Nephron progenitor cell (in vitro differentiated cells): ENCODE measurements at regions not wholly inside any gene's neighbourhood (a gene's known extent, or its start where the extent isn't known, plus 50 kb on each side); places are given as distances from the start of the nearest gene placed in this dataset.

ENCODE experiments used
- DNase-seq: peaks from one replicate; pipeline ENCODE4 v3.0.0; 2021
- H3K27ac Mint-ChIP-seq: 2 replicates; pipeline ENCODE4 v1.8.0; 2021; ENCODE audit warnings: mild to moderate bottlenecking, moderate library complexity, mixed read lengths
- H3K27me3 Mint-ChIP-seq: 2 replicates; pipeline ENCODE4 v1.8.0; 2021; ENCODE audit warnings: mild to moderate bottlenecking, low read depth, mixed read lengths; ENCODE audit not compliant: poor library complexity
- H3K36me3 Mint-ChIP-seq: 2 replicates; pipeline ENCODE4 v1.8.0; 2021; ENCODE audit warnings: low read depth, mixed read lengths
- H3K4me1 Mint-ChIP-seq: 2 replicates; pipeline ENCODE4 v1.8.0; 2021; ENCODE audit warnings: mixed read lengths
- H3K4me3 Mint-ChIP-seq: 2 replicates; pipeline ENCODE4 v1.8.0; 2021; ENCODE audit warnings: mild to moderate bottlenecking, moderate library complexity, mixed read lengths
- H3K9me3 Mint-ChIP-seq: 2 replicates; pipeline ENCODE4 v1.8.0; 2021; ENCODE audit warnings: mild to moderate bottlenecking, moderate library complexity, mixed read lengths
- TF ChIP-seq, protein P1 (sequence below): fragments of 200-600 bp; sonication (generic); IDR thresholded peaks from 2 replicates; pipeline ENCODE4 v1.5.0; 2021; ENCODE audit warnings: antibody characterized with exemption

DNA sequence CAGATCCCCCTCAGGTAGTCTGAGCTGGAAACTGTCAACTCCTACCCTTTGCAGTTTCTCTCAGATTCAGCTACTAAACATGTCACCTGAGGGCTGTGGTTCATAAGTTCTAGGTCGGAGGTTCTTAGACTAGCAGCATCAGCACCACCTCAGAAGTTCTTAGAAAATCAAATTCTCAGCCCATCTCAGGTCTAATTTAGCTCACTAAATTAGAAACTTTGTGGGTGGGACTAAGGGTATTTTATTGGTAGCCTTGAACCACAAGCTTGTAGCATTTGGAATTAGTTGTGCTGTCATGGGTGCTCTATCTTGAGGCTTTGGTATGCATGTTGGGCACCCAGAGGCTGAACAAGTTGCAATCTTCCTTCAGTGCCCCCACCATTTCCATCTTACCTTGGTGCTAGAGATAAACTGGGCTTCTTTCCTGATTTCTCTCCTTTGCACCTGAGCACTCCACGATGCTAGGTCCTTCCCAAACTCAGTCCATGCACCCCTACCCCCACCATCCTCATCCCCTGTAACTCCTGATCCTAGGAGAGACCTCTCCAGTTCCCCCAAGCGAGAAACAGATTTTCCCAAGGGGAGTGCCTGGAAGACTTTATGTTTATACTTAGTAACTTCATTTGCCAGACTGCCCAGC is 54.2 kb downstream of the S1PR1 start:
- Mint-ChIP-seq H3K9me3 (no peaks in the 10 kb centered on the region), H3K4me1 (peaks cover 44% of the 10 kb centered on the region), H3K27me3 (peaks cover 4% of the 10 kb centered on the region), H3K4me3 (no peak overlapping the region), H3K27ac (peak overlapping the region; percentile 47), H3K36me3 (no peaks in the 10 kb centered on the region)
- no peak for DNase-seq
- TF ChIP-seq, protein P1, sequence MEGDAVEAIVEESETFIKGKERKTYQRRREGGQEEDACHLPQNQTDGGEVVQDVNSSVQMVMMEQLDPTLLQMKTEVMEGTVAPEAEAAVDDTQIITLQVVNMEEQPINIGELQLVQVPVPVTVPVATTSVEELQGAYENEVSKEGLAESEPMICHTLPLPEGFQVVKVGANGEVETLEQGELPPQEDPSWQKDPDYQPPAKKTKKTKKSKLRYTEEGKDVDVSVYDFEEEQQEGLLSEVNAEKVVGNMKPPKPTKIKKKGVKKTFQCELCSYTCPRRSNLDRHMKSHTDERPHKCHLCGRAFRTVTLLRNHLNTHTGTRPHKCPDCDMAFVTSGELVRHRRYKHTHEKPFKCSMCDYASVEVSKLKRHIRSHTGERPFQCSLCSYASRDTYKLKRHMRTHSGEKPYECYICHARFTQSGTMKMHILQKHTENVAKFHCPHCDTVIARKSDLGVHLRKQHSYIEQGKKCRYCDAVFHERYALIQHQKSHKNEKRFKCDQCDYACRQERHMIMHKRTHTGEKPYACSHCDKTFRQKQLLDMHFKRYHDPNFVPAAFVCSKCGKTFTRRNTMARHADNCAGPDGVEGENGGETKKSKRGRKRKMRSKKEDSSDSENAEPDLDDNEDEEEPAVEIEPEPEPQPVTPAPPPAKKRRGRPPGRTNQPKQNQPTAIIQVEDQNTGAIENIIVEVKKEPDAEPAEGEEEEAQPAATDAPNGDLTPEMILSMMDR, result no peak

DNA sequence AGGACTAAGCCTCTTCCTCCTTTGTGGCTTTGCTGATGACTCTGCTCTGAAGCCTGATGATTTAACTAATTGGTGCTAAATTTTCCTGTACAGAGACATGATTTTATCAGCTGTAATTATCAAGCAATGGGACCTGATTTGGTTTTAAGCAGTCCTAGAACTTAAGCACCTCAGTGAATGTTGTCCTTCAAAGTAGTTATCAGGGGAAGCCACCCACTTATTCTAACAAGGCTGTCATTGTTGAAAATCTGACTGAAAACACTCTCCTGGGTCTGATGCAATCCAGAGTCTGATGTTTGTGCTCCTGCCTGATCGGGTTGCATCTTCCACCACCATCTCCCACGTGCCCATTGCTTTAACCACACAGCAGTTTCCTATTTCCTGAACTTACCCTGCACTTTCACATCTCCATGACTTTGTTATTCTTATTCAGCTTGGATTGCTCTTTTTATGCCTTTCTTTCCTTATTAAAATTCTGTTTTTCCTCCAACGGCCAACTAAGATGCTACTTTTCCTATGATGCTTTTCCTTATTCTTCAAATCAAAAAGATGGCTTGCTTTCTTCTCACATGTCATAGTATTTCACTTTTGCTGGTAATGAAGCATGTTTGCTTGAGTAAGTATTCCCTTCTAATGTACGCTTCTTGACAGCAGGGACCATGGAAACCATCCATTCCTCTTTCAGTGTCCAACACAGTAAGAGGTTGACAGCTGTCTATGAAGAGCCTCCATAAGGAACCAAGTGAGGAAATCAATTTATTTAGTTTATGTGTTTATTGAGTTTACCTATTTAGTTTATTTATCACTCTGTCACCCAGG is 55.0 kb downstream of the S1PR1 start:
- Mint-ChIP-seq H3K36me3 (no peaks in the 10 kb centered on the region), H3K9me3 (no peaks in the 10 kb centered on the region), H3K4me3 (peak overlapping the region; percentile 2), H3K4me1 (peaks cover 44% of the 10 kb centered on the region), H3K27me3 (peaks cover 4% of the 10 kb centered on the region), H3K27ac (no peak overlapping the region)
- DNase-seq, result no peak
- TF ChIP-seq, protein P1, result no peak

DNA sequence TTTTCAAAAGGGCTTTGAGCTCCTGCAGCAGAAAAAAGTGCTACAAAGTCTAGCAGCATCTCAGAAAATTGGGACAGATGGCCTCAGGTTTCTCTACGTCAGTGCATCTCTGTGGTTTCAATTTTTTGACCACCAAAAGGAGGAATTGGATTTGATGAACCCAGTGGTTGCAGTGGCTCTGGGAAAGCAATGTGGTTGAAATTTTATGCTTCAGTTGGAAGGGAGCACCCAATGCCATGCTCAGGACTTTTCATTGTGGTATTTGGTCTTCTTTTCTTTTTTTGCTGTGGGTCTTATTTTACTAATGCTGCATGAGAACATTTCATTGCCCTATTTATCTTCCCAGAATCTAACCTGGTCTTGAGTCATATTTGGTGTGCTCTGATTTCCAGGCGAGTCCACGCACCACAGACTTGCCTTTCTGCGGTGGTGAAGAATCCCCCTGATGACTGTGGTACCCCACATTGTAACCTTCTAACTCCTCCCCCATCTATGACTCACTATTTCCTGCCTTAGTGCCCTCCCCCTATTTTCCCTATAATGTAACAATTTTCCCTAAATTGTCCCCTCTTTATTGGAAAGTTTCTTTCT is 56.7 kb downstream of the S1PR1 start:
- no peak for DNase-seq
- no peak overlapping the region for H3K4me3 Mint-ChIP-seq
- peaks cover 8% of the 10 kb centered on the region for H3K27me3 Mint-ChIP-seq
- peaks cover 55% of the 10 kb centered on the region for H3K4me1 Mint-ChIP-seq
- H3K27ac Mint-ChIP-seq, result no peak overlapping the region
- H3K9me3 Mint-ChIP-seq, result no peaks in the 10 kb centered on the region
- TF ChIP-seq, protein P1, result no peak
- no peaks in the 10 kb centered on the region for H3K36me3 Mint-ChIP-seq

DNA sequence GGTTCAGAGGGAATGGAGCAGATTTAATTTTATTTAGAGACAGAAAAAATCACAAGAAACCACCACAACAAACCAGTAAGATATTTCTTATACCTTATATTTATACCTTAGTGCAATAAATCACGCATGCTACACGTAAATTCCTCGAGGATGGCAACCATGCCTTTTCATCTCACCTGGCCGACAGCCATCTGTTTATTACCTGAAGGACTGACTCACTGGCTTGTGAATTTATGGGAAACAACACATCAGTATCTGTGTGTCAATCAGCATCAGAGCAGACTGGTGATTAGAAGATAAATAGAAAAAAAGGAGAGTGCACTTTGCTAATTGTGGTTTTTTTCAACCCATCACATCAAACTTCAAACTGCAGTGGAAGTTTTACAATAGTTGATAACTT is 58.4 kb downstream of the S1PR1 start:
- Mint-ChIP-seq H3K4me3 (no peak overlapping the region), H3K27ac (no peak overlapping the region), H3K4me1 (peaks cover 47% of the 10 kb centered on the region), H3K27me3 (peaks cover 8% of the 10 kb centered on the region), H3K9me3 (no peaks in the 10 kb centered on the region), H3K36me3 (no peaks in the 10 kb centered on the region)
- TF ChIP-seq, protein P1, result no peak
- DNase-seq, result no peak

DNA sequence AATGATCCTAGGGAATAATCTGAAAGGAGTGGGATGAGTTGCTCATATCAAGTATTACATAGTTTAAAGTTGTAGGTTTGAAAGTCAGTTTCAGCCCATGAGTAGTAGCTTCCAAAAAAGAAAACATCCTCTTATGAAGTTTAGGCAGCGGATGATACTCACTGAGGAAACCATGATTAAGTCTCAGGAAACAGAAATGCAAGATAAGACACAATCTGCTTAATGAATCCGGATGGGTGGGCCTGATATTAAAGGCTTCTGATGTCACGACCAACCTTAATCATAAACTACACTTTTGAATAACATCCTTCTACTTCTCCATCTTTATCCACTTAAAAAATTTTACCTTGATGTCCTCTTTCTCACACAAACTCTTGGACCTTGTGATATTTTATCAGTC is 61.8 kb downstream of the S1PR1 start:
- Mint-ChIP-seq H3K36me3 (no peaks in the 10 kb centered on the region), H3K4me3 (no peak overlapping the region), H3K27me3 (peaks cover 12% of the 10 kb centered on the region), H3K27ac (no peak overlapping the region), H3K4me1 (peaks cover 53% of the 10 kb centered on the region), H3K9me3 (no peaks in the 10 kb centered on the region)
- no peak for DNase-seq
- TF ChIP-seq, protein P1, result no peak
